ENCODE measurements at regions not wholly inside any gene's neighbourhood (a gene's known extent, or its start where the extent isn't known, plus 50 kb on each side); places are given as distances from the start of the nearest gene placed in this dataset.

DNA sequence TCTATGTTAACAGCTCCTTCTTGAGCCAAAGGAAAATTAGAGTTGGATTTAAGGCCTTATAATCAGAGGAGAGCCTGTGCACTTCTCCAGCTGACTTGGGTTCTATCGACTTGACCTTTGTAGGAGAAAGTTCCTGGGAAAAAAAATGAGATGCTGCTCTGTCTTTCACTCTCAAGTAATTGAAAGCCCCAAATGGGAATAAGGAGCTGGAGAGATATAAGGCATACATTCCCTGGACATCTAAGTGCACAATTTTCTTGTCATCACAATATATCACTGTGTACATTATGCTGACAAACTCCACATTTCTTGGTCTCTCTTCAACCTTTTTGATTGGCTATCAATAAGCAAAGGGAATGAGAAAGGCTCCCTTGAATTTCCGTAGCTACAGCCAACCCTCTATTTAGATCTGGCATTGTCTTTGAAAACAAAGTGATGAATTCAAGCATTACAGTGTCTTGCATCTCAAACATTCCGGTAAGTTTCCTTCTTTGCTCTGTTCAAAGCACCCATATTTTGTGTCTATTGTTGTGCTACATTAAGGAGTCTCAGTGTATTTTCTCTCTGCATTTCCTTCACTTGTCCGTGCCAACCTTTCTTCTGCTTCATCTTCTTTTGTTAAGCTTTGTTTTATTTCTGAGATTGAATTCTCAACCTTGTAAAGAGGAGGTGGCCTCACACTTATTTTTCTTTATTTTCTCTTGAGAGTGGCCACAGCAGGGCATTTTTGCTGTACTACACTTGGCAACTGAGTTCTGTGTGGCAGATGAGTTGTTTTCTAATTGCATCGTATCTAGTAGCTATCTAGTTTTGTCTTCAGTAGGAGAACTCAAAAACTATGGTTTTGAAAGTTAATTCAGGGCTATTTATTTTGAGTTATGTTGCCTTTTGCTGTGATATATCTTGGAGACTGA lies 450.3 kb upstream of the MAN1A1 start (continued):
- TF ChIP-seq, protein P1, sequence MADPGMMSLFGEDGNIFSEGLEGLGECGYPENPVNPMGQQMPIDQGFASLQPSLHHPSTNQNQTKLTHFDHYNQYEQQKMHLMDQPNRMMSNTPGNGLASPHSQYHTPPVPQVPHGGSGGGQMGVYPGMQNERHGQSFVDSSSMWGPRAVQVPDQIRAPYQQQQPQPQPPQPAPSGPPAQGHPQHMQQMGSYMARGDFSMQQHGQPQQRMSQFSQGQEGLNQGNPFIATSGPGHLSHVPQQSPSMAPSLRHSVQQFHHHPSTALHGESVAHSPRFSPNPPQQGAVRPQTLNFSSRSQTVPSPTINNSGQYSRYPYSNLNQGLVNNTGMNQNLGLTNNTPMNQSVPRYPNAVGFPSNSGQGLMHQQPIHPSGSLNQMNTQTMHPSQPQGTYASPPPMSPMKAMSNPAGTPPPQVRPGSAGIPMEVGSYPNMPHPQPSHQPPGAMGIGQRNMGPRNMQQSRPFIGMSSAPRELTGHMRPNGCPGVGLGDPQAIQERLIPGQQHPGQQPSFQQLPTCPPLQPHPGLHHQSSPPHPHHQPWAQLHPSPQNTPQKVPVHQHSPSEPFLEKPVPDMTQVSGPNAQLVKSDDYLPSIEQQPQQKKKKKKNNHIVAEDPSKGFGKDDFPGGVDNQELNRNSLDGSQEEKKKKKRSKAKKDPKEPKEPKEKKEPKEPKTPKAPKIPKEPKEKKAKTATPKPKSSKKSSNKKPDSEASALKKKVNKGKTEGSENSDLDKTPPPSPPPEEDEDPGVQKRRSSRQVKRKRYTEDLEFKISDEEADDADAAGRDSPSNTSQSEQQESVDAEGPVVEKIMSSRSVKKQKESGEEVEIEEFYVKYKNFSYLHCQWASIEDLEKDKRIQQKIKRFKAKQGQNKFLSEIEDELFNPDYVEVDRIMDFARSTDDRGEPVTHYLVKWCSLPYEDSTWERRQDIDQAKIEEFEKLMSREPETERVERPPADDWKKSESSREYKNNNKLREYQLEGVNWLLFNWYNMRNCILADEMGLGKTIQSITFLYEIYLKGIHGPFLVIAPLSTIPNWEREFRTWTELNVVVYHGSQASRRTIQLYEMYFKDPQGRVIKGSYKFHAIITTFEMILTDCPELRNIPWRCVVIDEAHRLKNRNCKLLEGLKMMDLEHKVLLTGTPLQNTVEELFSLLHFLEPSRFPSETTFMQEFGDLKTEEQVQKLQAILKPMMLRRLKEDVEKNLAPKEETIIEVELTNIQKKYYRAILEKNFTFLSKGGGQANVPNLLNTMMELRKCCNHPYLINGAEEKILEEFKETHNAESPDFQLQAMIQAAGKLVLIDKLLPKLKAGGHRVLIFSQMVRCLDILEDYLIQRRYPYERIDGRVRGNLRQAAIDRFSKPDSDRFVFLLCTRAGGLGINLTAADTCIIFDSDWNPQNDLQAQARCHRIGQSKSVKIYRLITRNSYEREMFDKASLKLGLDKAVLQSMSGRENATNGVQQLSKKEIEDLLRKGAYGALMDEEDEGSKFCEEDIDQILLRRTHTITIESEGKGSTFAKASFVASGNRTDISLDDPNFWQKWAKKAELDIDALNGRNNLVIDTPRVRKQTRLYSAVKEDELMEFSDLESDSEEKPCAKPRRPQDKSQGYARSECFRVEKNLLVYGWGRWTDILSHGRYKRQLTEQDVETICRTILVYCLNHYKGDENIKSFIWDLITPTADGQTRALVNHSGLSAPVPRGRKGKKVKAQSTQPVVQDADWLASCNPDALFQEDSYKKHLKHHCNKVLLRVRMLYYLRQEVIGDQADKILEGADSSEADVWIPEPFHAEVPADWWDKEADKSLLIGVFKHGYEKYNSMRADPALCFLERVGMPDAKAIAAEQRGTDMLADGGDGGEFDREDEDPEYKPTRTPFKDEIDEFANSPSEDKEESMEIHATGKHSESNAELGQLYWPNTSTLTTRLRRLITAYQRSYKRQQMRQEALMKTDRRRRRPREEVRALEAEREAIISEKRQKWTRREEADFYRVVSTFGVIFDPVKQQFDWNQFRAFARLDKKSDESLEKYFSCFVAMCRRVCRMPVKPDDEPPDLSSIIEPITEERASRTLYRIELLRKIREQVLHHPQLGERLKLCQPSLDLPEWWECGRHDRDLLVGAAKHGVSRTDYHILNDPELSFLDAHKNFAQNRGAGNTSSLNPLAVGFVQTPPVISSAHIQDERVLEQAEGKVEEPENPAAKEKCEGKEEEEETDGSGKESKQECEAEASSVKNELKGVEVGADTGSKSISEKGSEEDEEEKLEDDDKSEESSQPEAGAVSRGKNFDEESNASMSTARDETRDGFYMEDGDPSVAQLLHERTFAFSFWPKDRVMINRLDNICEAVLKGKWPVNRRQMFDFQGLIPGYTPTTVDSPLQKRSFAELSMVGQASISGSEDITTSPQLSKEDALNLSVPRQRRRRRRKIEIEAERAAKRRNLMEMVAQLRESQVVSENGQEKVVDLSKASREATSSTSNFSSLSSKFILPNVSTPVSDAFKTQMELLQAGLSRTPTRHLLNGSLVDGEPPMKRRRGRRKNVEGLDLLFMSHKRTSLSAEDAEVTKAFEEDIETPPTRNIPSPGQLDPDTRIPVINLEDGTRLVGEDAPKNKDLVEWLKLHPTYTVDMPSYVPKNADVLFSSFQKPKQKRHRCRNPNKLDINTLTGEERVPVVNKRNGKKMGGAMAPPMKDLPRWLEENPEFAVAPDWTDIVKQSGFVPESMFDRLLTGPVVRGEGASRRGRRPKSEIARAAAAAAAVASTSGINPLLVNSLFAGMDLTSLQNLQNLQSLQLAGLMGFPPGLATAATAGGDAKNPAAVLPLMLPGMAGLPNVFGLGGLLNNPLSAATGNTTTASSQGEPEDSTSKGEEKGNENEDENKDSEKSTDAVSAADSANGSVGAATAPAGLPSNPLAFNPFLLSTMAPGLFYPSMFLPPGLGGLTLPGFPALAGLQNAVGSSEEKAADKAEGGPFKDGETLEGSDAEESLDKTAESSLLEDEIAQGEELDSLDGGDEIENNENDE (IDR thresholded peaks at IDR 0.05; ENCODE audit: insufficient replicate concordance, low read length) = no peak
- TF ChIP-seq KDM5A (IDR thresholded peaks at IDR 0.05; ENCODE audit: low read length) (no peak), CHD1 (IDR thresholded peaks at IDR 0.05; ENCODE audit: low read depth, low read length) (no peak), TBP (IDR thresholded peaks at IDR 0.05; ENCODE audit: low read depth, low read length) (no peak), SAP30 (IDR thresholded peaks at IDR 0.05; ENCODE audit: insufficient read depth, insufficient replicate concordance, low read length) (no peak), SIX5 (IDR thresholded peaks at IDR 0.05; ENCODE audit: low read depth, low read length) (no peak), CEBPB (IDR thresholded peaks at IDR 0.05; ENCODE audit: low read depth, low read length) (no peak), BRCA1 (IDR thresholded peaks at IDR 0.05; ENCODE audit: low read depth, low read length) (no peak), BCL11A (IDR thresholded peaks at IDR 0.05; ENCODE audit: low read depth in 2 of 2, low read length in 2 of 2) (no peak)
